ENCODE measurements at regions not wholly inside any gene's neighbourhood (a gene's known extent, or its start where the extent isn't known, plus 50 kb on each side); places are given as distances from the start of the nearest gene placed in this dataset.

- DNase-seq (ENCODE audit: low read depth): no peak
- no peak for TF ChIP-seq CTCF (conservative IDR thresholded peaks at IDR 0.05; ENCODE audit: low read depth, low read length)
- H3K4me3 ChIP-seq (ENCODE audit: low read depth, low read length): no peak overlapping the region
Measured at GRCh38 chr21:38679534-38679933, 126.2 kb upstream of the ETS2 start.

- no peak overlapping the region for H3K4me3 ChIP-seq (ENCODE audit: low read depth, low read length)
- no peak for TF ChIP-seq CTCF (conservative IDR thresholded peaks at IDR 0.05; ENCODE audit: low read depth, low read length)
- DNase-seq (ENCODE audit: low read depth): no peak
Measured at GRCh38 chr21:38680401-38680800, 125.3 kb upstream of the ETS2 start.

- no peak overlapping the region for H3K4me3 ChIP-seq (ENCODE audit: low read depth, low read length)
- peak; percentile 31 for DNase-seq (ENCODE audit: low read depth)
- TF ChIP-seq CTCF (conservative IDR thresholded peaks at IDR 0.05; ENCODE audit: low read depth, low read length): no peak
Measured at GRCh38 chr21:38683222-38683621, 122.5 kb upstream of the ETS2 start.

- no peak for DNase-seq (ENCODE audit: low read depth)
- TF ChIP-seq CTCF (conservative IDR thresholded peaks at IDR 0.05; ENCODE audit: low read depth, low read length): no peak
- no peak overlapping the region for H3K4me3 ChIP-seq (ENCODE audit: low read depth, low read length)
Measured at GRCh38 chr21:38688068-38688467, 117.7 kb upstream of the ETS2 start.

- H3K4me3 ChIP-seq (ENCODE audit: low read depth, low read length): no peak overlapping the region
- no peak for DNase-seq (ENCODE audit: low read depth)
- no peak for TF ChIP-seq CTCF (conservative IDR thresholded peaks at IDR 0.05; ENCODE audit: low read depth, low read length)
Measured at GRCh38 chr21:38691631-38692030, 114.1 kb upstream of the ETS2 start.

- H3K4me3 ChIP-seq (ENCODE audit: low read depth, low read length): no peak overlapping the region
- TF ChIP-seq CTCF (conservative IDR thresholded peaks at IDR 0.05; ENCODE audit: low read depth, low read length): no peak
- DNase-seq (ENCODE audit: low read depth): no peak
Measured at GRCh38 chr21:38696579-38696978, 109.2 kb upstream of the ETS2 start.

GRCh38 chr21:38699048-38699447, 106.7 kb upstream of the ETS2 start:
- no peak overlapping the region for H3K4me3 ChIP-seq (ENCODE audit: low read depth, low read length)
- DNase-seq (ENCODE audit: low read depth): no peak
- peak; percentile 52 for TF ChIP-seq CTCF (conservative IDR thresholded peaks at IDR 0.05; ENCODE audit: low read depth, low read length)
